Testis (tissue), 2 donors: ENCODE measurements at regions not wholly inside any gene's neighbourhood (a gene's known extent, or its start where the extent isn't known, plus 50 kb on each side); places are given as distances from the start of the nearest gene placed in this dataset.

Experiments
- DNase-seq: peaks from one replicate; pipeline ENCODE4 v3.0.0-alpha.2; 2019
- H3K27ac ChIP-seq, 2 donors: fragments of 200-600 bp; sonication (generic); one replicate each; pipeline ENCODE4 v1.5.1; 2019
- H3K27me3 ChIP-seq: fragments of 200-600 bp; sonication (generic); one replicate; pipeline ENCODE4 v1.5.1; 2019
- H3K36me3 ChIP-seq: fragments of 200-600 bp; sonication (generic); one replicate; pipeline ENCODE4 v1.5.1; 2017; ENCODE audit warnings: low read depth; ENCODE audit errors: missing control alignments
- H3K4me1 ChIP-seq: fragments of 200-600 bp; sonication (generic); one replicate; pipeline ENCODE4 v1.5.1; 2019
- H3K4me3 ChIP-seq, 2 donors: fragments of 200-600 bp; sonication (generic); one replicate each; pipeline ENCODE4 v1.5.1; 2017 to 2019
- H3K9me3 ChIP-seq: fragments of 200-600 bp; sonication (generic); one replicate; pipeline ENCODE4 v1.5.1; 2017
- POLR2A ChIP-seq: fragments of 450-650 bp; IDR thresholded peaks from one replicate; pipeline ENCODE4 v1.6.1; 2017; ENCODE audit warnings: antibody characterized with exemption, mild to moderate bottlenecking, moderate library complexity
- WGBS, 2 donors: methylation state at CpG; one replicate each; pipeline ENCODE4 v1.1.5; 2018; 5-methylcytosine and 5-hydroxymethylcytosine counted together
- intact Hi-C: fragments of 100-400 bp; cut with DNase I; formaldehyde crosslinking; loops from one replicate; pipeline ENCODE4 v1.15.1; 2023; ENCODE audit warnings: low total_unique reads
- TF ChIP-seq, protein P1 (sequence below), 3 experiments: fragments of 450-650 bp in 2 of 3; fragments of 200-600 bp in 1 of 3; sonication (generic) in 1 of 3; IDR thresholded peaks; one replicate each; pipeline ENCODE4 v1.5.1; 2016 to 2019; ENCODE audit warnings: antibody characterized with exemption in 3 of 3, mild to moderate bottlenecking in 2 of 3, moderate library complexity in 1 of 3

DNA sequence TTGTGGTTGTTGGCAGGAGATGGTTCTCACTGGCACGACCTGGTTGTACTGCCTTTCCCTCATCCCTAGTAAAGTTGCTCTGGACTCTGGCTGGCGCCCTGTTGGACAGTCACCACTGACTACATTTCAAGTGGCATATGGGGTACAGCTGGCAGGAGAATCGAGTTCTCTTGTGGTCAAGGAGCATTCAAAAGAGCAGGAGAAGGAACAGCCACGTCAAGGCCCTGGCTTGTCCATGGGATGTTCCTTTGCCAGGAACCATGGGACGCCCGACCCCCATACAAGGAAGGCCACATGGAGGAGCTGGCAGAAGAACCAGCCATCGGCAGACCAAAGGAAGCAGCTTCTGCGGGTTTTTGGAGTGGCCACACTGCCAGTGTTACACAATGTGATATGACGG lies 87.0 kb upstream of the SLC25A13 start:
- 84 to 94% methylated on average over 9 of the region's 9 CpGs for WGBS, 2 donors
- no peak for DNase-seq
- Histone ChIP-seq H3K36me3 (no peaks in the 10 kb centered on the region), H3K4me3 (no peak overlapping the region), H3K4me1 (no peaks in the 10 kb centered on the region), H3K27ac (no peak overlapping the region), H3K27me3 (no peaks in the 10 kb centered on the region), H3K9me3 (no peaks in the 10 kb centered on the region)
- intact Hi-C loops: no loop called here
- TF ChIP-seq, protein P1, sequence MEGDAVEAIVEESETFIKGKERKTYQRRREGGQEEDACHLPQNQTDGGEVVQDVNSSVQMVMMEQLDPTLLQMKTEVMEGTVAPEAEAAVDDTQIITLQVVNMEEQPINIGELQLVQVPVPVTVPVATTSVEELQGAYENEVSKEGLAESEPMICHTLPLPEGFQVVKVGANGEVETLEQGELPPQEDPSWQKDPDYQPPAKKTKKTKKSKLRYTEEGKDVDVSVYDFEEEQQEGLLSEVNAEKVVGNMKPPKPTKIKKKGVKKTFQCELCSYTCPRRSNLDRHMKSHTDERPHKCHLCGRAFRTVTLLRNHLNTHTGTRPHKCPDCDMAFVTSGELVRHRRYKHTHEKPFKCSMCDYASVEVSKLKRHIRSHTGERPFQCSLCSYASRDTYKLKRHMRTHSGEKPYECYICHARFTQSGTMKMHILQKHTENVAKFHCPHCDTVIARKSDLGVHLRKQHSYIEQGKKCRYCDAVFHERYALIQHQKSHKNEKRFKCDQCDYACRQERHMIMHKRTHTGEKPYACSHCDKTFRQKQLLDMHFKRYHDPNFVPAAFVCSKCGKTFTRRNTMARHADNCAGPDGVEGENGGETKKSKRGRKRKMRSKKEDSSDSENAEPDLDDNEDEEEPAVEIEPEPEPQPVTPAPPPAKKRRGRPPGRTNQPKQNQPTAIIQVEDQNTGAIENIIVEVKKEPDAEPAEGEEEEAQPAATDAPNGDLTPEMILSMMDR (IDR thresholded peaks at IDR 0.05): no peak
- TF ChIP-seq POLR2A: no peak

DNA sequence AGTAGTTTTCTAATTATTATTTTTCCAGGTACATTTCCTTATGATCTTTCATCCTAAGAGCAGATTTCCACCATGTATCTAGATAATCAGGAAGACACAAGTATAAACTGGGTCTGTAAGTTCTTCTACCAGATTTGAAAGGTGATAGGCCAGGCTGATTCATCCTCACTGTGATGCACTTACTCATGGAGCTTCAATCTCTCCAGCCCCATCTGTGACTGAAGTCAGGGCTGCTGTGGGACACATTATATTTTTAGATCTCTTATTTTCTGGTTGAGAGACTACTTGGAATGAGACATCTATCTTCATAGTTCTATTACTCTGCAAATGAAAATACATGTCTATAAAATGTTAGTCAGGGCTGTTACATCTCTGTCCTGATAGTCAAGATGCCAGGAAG lies 85.5 kb upstream of the SLC25A13 start:
- DNase-seq: no peak
- Histone ChIP-seq H3K4me1 (no peaks in the 10 kb centered on the region), H3K9me3 (no peaks in the 10 kb centered on the region), H3K4me3 (no peak overlapping the region), H3K36me3 (no peaks in the 10 kb centered on the region), H3K27ac (no peak overlapping the region), H3K27me3 (no peaks in the 10 kb centered on the region)
- intact Hi-C loops: no loop called here
- TF ChIP-seq, protein P1 (IDR thresholded peaks at IDR 0.05): no peak
- no peak for TF ChIP-seq POLR2A

DNA sequence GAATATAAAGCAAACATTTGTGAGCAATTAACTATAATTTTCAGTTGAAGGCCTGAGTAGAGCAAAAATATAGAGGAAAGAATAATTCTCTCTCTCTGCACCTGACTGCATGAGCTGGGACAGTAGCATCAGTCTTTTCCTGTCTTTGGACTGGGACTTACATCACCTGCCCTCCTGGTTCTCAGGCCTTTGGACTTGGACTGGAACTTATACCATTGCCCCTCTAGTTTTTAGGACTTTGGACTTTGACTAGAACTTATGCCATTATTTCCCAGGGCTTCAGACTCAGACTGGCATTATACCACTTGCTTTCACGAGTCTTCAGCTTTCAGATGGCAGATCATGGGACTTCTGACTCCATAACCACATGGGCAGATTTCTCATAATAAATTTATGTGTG lies 81.0 kb upstream of the SLC25A13 start:
- Histone ChIP-seq H3K9me3 (no peaks in the 10 kb centered on the region), H3K36me3 (no peaks in the 10 kb centered on the region), H3K4me1 (no peaks in the 10 kb centered on the region), H3K27me3 (no peaks in the 10 kb centered on the region), H3K27ac (no peak overlapping the region), H3K4me3 (no peak overlapping the region)
- DNase-seq: no peak
- TF ChIP-seq, protein P1 (IDR thresholded peaks at IDR 0.05): no peak
- no peak for TF ChIP-seq POLR2A
- intact Hi-C loops: no loop called here
- WGBS, 2 donors: 88 to 90% methylated on average over 1 of the region's 1 CpG

DNA sequence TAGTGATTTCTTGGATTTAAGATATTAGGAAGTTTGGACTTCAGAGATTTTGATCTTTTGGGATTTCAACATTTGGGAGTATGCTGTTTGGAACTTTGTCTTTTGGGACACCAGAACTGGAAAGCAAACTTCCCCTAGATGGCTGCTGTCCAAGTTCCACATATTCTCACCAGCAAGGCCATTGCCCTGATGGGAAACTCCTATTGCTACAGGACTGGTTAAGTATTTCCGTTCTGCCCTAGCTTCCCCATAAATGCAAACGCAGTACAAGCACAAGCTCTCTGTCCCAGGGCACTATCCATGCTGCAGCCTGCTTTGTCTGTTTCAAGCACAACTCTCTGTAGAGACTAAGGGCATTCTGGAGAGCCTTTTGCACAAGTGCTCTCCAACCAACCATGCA lies 79.3 kb upstream of the SLC25A13 start:
- no peak for DNase-seq
- TF ChIP-seq POLR2A: no peak
- TF ChIP-seq, protein P1 (IDR thresholded peaks at IDR 0.05): no peak
- WGBS, 2 donors: 34 to 50% methylated on average over 2 of the region's 2 CpGs
- no peaks in the 10 kb centered on the region for H3K27me3 ChIP-seq
- H3K27ac ChIP-seq: no peak overlapping the region
- no peaks in the 10 kb centered on the region for H3K4me1 ChIP-seq
- intact Hi-C loops: no loop called here
- H3K36me3 ChIP-seq: no peaks in the 10 kb centered on the region
- no peak overlapping the region for H3K4me3 ChIP-seq
- no peaks in the 10 kb centered on the region for H3K9me3 ChIP-seq

DNA sequence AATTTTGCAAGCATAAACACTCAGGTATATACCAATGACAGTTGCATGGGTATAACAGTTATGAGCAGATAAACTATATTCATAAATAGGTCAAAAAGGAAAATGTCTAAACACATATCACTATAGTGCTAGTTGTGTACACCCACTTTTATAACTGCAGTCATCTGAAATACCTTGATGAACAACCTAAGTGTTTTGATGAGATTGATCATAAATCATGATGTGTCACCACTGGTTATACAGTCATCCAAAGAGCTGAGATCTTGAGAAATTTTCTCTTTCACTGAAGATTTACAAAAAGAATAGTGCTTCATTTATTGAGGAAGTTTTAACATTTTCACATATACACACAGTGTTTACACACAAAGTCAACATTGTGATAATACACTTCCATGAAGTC lies 78.6 kb upstream of the SLC25A13 start:
- TF ChIP-seq POLR2A: no peak
- TF ChIP-seq, protein P1 (IDR thresholded peaks at IDR 0.05): no peak
- no peaks in the 10 kb centered on the region for H3K9me3 ChIP-seq
- H3K4me1 ChIP-seq: no peaks in the 10 kb centered on the region
- intact Hi-C loops: no loop called here
- no peaks in the 10 kb centered on the region for H3K27me3 ChIP-seq
- DNase-seq: no peak
- no peak overlapping the region for H3K4me3 ChIP-seq
- H3K27ac ChIP-seq: no peak overlapping the region
- no peaks in the 10 kb centered on the region for H3K36me3 ChIP-seq
